ENCODE measurements at regions not wholly inside any gene's neighbourhood (a gene's known extent, or its start where the extent isn't known, plus 50 kb on each side); places are given as distances from the start of the nearest gene placed in this dataset.

- TF ChIP-seq CTCF (IDR thresholded peaks at IDR 0.05; ENCODE audit: low read depth, low read length, poor library complexity, severe bottlenecking) (no peak), EZH2phosphoT487 (IDR thresholded peaks at IDR 0.05; ENCODE audit: borderline replicate concordance, low read length) (no peak)
These were observed 275.5 kb downstream of the FAM43A start for GRCh38 chr3:194961149-194961548.

Measured in DOHH2 (cell line).